ENCODE measurements at regions not wholly inside any gene's neighbourhood (a gene's known extent, or its start where the extent isn't known, plus 50 kb on each side); places are given as distances from the start of the nearest gene placed in this dataset.

GRCh38 chr14:106733771-106734170 is 1207.4 kb downstream of the TMEM121 start:
- no peak for TF ChIP-seq POLR2A (IDR thresholded peaks at IDR 0.05; ENCODE audit: low read depth, low read length)
- no peak for TF ChIP-seq EZH2 (IDR thresholded peaks at IDR 0.05; ENCODE audit: borderline replicate concordance, low read depth, low read length, severe bottlenecking)
- no peak for TF ChIP-seq CTCF (IDR thresholded peaks at IDR 0.05; ENCODE audit: extremely low read depth in 1 of 2, insufficient read depth in 1 of 2, low read depth in 1 of 2, low read length in 2 of 2)

All from endothelial cell of umbilical vein (primary cell).